ENCODE measurements at regions not wholly inside any gene's neighbourhood (a gene's known extent, or its start where the extent isn't known, plus 50 kb on each side); places are given as distances from the start of the nearest gene placed in this dataset.
"Not testable (repeated sequence)": the region's sequence is repeated elsewhere in the genome, so short reads cannot be mapped to it uniquely, and the experiment has no call there.

DNA sequence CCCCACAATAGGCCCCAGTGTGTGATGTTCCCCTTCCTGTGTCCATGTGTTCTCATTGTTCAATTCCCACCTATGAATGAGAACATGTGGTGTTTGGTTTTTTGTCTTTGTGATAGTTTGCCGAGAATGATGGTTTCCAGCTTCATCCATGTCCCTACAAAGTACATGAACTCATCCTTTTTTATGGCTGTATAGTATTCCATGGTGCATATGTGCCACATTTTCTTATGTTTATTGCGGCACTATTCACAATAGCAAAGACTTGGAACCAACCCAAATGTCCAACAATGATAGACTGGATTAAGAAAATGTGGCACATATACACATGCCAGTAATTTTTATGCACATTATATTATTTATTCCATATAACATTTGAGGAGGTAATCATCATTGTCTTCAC lies 1743.6 kb upstream of the RAG2 start:
- not testable (repeated sequence) for TF ChIP-seq POLR2A, CTCF (IDR thresholded peaks at IDR 0.05)
